A673 (cell line): ENCODE measurements at regions not wholly inside any gene's neighbourhood (a gene's known extent, or its start where the extent isn't known, plus 50 kb on each side); places are given as distances from the start of the nearest gene placed in this dataset.

Source experiments
- CTCF ChIP-seq: fragments of 300-800, 200-600 bp; sonication (generic); conservative IDR thresholded peaks from 2 replicates; pipeline ENCODE4 v1.5.1; 2017; ENCODE audit warnings: low read depth, mild to moderate bottlenecking, antibody characterized with exemption, low read length, moderate library complexity, mixed read lengths
- EZH2 ChIP-seq: fragments of 200-600 bp; sonication (generic); IDR thresholded peaks from 2 replicates; pipeline ENCODE4 v1.6.1; 2017; ENCODE audit warnings: borderline replicate concordance, low read depth, mild to moderate bottlenecking, mixed read lengths, antibody characterized with exemption, low read length; ENCODE audit not compliant: poor library complexity, severe bottlenecking

DNA sequence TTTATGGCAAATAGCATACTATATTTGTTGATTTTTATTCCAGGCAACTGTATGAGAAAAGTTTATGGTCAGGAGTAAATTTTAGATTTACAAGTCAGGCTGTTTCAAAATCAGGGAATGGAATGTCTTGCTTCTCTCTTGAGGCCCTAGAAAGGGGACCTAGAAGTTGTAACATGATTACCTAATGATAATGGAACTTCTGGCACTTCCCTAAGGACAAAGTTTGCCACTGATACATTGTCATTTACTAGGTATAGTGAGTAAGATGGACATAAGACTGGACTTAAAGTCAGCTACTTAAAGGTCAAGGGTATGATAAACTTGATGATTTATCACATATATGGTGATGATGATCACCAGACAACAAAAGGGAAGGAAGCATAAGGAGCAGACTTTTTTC is 103.3 kb upstream of the VRK2 start:
- TF ChIP-seq CTCF (no peak), EZH2 (no peak)
